BLaER1 (cell line): ENCODE measurements at regions not wholly inside any gene's neighbourhood (a gene's known extent, or its start where the extent isn't known, plus 50 kb on each side); places are given as distances from the start of the nearest gene placed in this dataset.

Source experiments
- H3K27ac ChIP-seq: shearing (Covaris generic); formaldehyde crosslinking; 2 replicates; pipeline ENCODE4 v1.8.1; 2022
- H3K27me3 ChIP-seq: shearing (Covaris generic); formaldehyde crosslinking; 2 replicates; pipeline ENCODE4 v1.8.1; 2022
- H3K36me3 ChIP-seq: shearing (Covaris generic); formaldehyde crosslinking; 2 replicates; pipeline ENCODE4 v1.8.1; 2022
- H3K4me1 ChIP-seq: shearing (Covaris generic); formaldehyde crosslinking; 2 replicates; pipeline ENCODE4 v1.8.1; 2022
- H3K4me2 ChIP-seq: shearing (Covaris generic); formaldehyde crosslinking; 2 replicates; pipeline ENCODE4 v1.8.1; 2022
- H3K4me3 ChIP-seq: shearing (Covaris generic); formaldehyde crosslinking; 2 replicates; pipeline ENCODE4 v1.8.1; 2022
- H3K9ac ChIP-seq: shearing (Covaris generic); formaldehyde crosslinking; 2 replicates; pipeline ENCODE4 v1.8.1; 2022
- H3K9me3 ChIP-seq: shearing (Covaris generic); formaldehyde crosslinking; 2 replicates; pipeline ENCODE4 v1.8.1; 2022
- H4K20me1 ChIP-seq: shearing (Covaris generic); formaldehyde crosslinking; 2 replicates; pipeline ENCODE4 v1.8.1; 2022
- Cebpa-rat ChIP-seq: shearing (Covaris generic); IDR thresholded peaks from 2 replicates; pipeline ENCODE4 v1.8.1; 2022

- TF ChIP-seq Cebpa-rat: no peak
- no peak overlapping the region for H3K27ac ChIP-seq
Observed at GRCh38 chr2:188808947-188809355, 165.2 kb upstream of the COL3A1 start.

DNA sequence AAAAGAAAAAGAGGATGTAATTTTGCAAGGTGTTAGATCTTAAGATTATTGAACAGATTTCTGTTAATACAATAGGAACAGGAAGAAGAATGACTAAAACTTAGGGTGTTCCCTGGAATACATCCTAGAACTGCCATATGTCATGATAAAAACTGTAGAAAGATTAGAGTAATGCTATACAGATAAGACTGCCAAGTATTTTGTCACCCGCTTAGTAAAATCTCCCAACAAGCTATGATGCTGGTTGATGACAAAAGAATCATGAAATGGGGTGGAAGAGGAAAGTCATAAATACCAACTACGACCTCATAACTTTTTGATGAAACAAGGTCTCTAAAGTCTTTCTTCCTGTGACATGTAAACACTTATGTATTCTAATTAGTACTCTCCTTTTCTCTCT, 163.6 kb upstream of the COL3A1 start:
- Histone ChIP-seq H3K27me3 (no peaks in the 10 kb centered on the region), H3K4me1 (no peaks in the 10 kb centered on the region), H3K9me3 (no peaks in the 10 kb centered on the region), H4K20me1 (no peaks in the 10 kb centered on the region), H3K4me2 (no peak overlapping the region), H3K4me3 (no peak overlapping the region), H3K27ac (no peak overlapping the region), H3K9ac (no peak overlapping the region), H3K36me3 (no peaks in the 10 kb centered on the region)
- TF ChIP-seq Cebpa-rat: no peak

More at GRCh38 chr2:188808947-188809355, 165.2 kb upstream of the COL3A1 start:
- Histone ChIP-seq H3K4me2 (no peak overlapping the region), H3K9ac (no peak overlapping the region), H3K36me3 (no peaks in the 10 kb centered on the region), H4K20me1 (no peaks in the 10 kb centered on the region), H3K4me1 (no peaks in the 10 kb centered on the region), H3K9me3 (no peaks in the 10 kb centered on the region), H3K27me3 (no peaks in the 10 kb centered on the region), H3K4me3 (no peak overlapping the region)

DNA sequence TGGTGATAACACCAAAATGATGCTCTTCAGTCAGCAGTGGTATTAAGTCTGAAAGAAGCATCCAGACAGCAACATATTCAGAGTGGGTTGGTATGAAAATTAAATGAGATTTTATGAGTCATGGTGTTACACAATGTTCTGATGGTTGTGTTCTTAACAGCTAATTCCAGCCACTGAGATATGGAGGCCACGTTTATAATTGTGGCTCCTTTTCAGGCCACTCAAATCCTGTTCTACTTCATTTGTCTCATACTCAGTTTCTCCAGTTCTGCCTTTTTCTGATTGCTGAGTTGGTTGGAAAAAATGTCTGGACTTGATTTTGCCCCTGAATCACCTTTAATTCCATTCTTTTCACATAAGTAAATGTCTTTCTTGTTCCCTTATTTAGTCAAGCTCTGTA, 162.7 kb upstream of the COL3A1 start:
- Histone ChIP-seq H3K9ac (no peak overlapping the region), H3K27me3 (no peaks in the 10 kb centered on the region), H3K36me3 (no peaks in the 10 kb centered on the region), H3K4me2 (no peak overlapping the region), H3K4me3 (no peak overlapping the region), H3K9me3 (no peaks in the 10 kb centered on the region), H3K27ac (no peak overlapping the region), H3K4me1 (no peaks in the 10 kb centered on the region), H4K20me1 (no peaks in the 10 kb centered on the region)
- no peak for TF ChIP-seq Cebpa-rat

DNA sequence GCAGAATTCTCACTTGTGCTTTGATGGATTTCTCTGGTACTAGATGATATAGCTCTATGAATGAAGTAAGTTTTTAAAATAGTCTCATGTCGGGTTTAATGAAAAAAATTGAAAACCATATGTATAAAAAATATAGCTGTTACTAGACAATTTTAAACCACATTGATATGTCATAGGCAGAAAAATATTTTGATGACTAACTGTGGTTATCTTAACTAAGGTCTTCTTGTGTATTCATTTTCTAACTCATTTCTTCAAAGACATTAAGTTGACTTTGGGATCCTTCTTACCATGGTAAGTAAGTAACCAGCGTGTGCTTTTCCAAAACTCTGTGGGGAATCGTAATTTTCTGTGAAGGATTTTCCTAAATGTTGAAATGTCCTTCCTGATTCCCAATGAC, 160.9 kb upstream of the COL3A1 start:
- H3K4me3 ChIP-seq: no peak overlapping the region
- H3K36me3 ChIP-seq: no peaks in the 10 kb centered on the region
- H3K4me2 ChIP-seq: no peak overlapping the region
- H3K9ac ChIP-seq: no peak overlapping the region
- no peaks in the 10 kb centered on the region for H3K9me3 ChIP-seq
- H3K4me1 ChIP-seq: no peaks in the 10 kb centered on the region
- H3K27ac ChIP-seq: no peak overlapping the region
- no peak for TF ChIP-seq Cebpa-rat
- no peaks in the 10 kb centered on the region for H3K27me3 ChIP-seq
- no peaks in the 10 kb centered on the region for H4K20me1 ChIP-seq

DNA sequence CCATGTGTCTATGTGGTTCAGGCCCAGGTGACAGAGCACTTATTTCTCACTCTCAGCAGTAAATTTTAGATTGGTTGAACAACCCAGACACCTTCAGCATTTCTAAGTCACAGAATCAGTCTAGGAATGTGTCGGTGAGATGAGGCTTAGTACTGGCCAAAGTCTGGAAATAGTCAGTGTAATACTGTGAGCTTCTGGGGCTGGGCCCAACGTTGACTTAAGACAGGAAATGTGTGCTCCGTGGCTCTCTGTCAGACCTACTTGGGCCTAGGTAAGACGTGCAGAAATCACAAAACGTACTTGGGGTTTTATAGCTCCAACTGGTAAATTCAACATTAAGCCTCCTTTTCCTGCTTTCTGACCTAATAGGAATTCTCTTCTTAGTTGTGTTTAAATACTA, 160.3 kb upstream of the COL3A1 start:
- H3K9me3 ChIP-seq: no peaks in the 10 kb centered on the region
- no peaks in the 10 kb centered on the region for H3K36me3 ChIP-seq
- H3K4me1 ChIP-seq: no peaks in the 10 kb centered on the region
- H3K4me3 ChIP-seq: no peak overlapping the region
- no peaks in the 10 kb centered on the region for H3K27me3 ChIP-seq
- TF ChIP-seq Cebpa-rat: no peak
- no peak overlapping the region for H3K4me2 ChIP-seq
- no peak overlapping the region for H3K27ac ChIP-seq
- no peak overlapping the region for H3K9ac ChIP-seq
- no peaks in the 10 kb centered on the region for H4K20me1 ChIP-seq

GRCh38 chr2:188819011-188819410, 155.2 kb upstream of the COL3A1 start:
- H3K4me2 ChIP-seq: no peak overlapping the region
- H3K9me3 ChIP-seq: no peaks in the 10 kb centered on the region

GRCh38 chr2:188819792-188820191, 154.4 kb upstream of the COL3A1 start:
- H3K27ac ChIP-seq: no peak overlapping the region
- H3K27me3 ChIP-seq: no peaks in the 10 kb centered on the region
- H3K4me3 ChIP-seq: no peak overlapping the region
- H3K4me2 ChIP-seq: no peak overlapping the region
- H3K9ac ChIP-seq: no peak overlapping the region
- no peak for TF ChIP-seq Cebpa-rat
- no peaks in the 10 kb centered on the region for H3K9me3 ChIP-seq
- no peaks in the 10 kb centered on the region for H4K20me1 ChIP-seq
- no peaks in the 10 kb centered on the region for H3K36me3 ChIP-seq
- no peaks in the 10 kb centered on the region for H3K4me1 ChIP-seq

More at GRCh38 chr2:188819011-188819410, 155.2 kb upstream of the COL3A1 start:
- Histone ChIP-seq H3K4me3 (no peak overlapping the region), H3K36me3 (no peaks in the 10 kb centered on the region), H3K4me1 (no peaks in the 10 kb centered on the region), H3K9ac (no peak overlapping the region), H4K20me1 (no peaks in the 10 kb centered on the region), H3K27me3 (no peaks in the 10 kb centered on the region), H3K27ac (no peak overlapping the region)
- no peak for TF ChIP-seq Cebpa-rat

GRCh38 chr2:188820576-188820975, 153.6 kb upstream of the COL3A1 start:
- no peaks in the 10 kb centered on the region for H3K27me3 ChIP-seq
- H3K9me3 ChIP-seq: no peaks in the 10 kb centered on the region
- no peak overlapping the region for H3K4me3 ChIP-seq
- no peaks in the 10 kb centered on the region for H4K20me1 ChIP-seq
- H3K36me3 ChIP-seq: no peaks in the 10 kb centered on the region
- H3K27ac ChIP-seq: no peak overlapping the region
- no peaks in the 10 kb centered on the region for H3K4me1 ChIP-seq
- TF ChIP-seq Cebpa-rat: no peak
- no peak overlapping the region for H3K9ac ChIP-seq
- H3K4me2 ChIP-seq: no peak overlapping the region

DNA sequence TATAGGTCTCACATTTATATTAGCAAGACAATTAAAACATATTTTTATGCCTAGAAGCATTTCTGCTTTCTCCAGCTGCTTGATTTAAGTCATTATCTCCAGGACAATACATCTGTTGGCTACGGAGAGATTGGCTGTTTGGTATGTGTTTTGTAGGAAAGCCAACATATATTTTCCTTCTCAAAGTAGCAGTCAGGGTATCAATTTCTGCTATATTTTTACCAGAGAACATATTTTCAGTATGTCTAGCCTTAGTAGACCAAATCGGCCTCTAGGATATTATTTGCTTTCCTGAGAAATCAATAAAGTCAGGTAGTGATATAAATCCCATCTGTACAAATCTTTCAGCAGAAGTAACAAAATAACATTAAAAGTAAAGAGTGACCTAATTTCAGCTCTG, 150.0 kb upstream of the COL3A1 start:
- H3K4me2 ChIP-seq: no peak overlapping the region
- no peak overlapping the region for H3K27ac ChIP-seq
- no peaks in the 10 kb centered on the region for H3K4me1 ChIP-seq
- H3K9ac ChIP-seq: no peak overlapping the region
- H3K36me3 ChIP-seq: no peaks in the 10 kb centered on the region
- no peak overlapping the region for H3K4me3 ChIP-seq
- H3K27me3 ChIP-seq: no peaks in the 10 kb centered on the region
- H3K9me3 ChIP-seq: no peaks in the 10 kb centered on the region
- H4K20me1 ChIP-seq: no peaks in the 10 kb centered on the region
- no peak for TF ChIP-seq Cebpa-rat

- peaks cover 10% of the 10 kb centered on the region for H3K9me3 ChIP-seq
- H4K20me1 ChIP-seq: no peaks in the 10 kb centered on the region
- H3K27ac ChIP-seq: no peak overlapping the region
- H3K27me3 ChIP-seq: no peaks in the 10 kb centered on the region
- no peak overlapping the region for H3K4me3 ChIP-seq
- no peaks in the 10 kb centered on the region for H3K4me1 ChIP-seq
- no peak for TF ChIP-seq Cebpa-rat
- H3K36me3 ChIP-seq: no peaks in the 10 kb centered on the region
- H3K4me2 ChIP-seq: no peak overlapping the region
- H3K9ac ChIP-seq: no peak overlapping the region
Observed at GRCh38 chr2:188833331-188833730, 140.8 kb upstream of the COL3A1 start.

DNA sequence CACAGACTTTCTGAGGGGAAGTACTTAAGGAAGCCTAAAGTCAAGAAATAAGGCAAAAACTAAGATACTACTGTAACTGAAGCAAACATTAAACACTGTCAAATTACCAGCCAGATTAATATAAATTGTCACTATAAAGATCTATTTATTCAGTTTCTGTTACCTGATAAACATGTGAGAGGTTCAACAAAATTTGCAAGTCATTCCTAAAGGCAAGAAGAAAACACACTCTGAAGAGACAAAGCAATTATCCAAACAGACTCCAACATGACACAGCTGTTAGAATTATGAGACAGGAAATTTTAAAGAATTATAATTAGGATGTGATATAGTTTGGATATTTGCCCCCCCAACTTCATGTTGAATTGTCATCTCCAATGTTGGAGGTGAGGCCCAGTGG, 140.4 kb upstream of the COL3A1 start:
- no peaks in the 10 kb centered on the region for H3K27me3 ChIP-seq
- H3K36me3 ChIP-seq: no peaks in the 10 kb centered on the region
- H3K4me1 ChIP-seq: no peaks in the 10 kb centered on the region
- no peak overlapping the region for H3K4me3 ChIP-seq
- H3K9me3 ChIP-seq: peaks cover 10% of the 10 kb centered on the region
- H4K20me1 ChIP-seq: no peaks in the 10 kb centered on the region
- H3K9ac ChIP-seq: no peak overlapping the region
- no peak overlapping the region for H3K4me2 ChIP-seq
- TF ChIP-seq Cebpa-rat: no peak
- no peak overlapping the region for H3K27ac ChIP-seq
